WTC11 (cell line): ENCODE measurements at regions not wholly inside any gene's neighbourhood (a gene's known extent, or its start where the extent isn't known, plus 50 kb on each side); places are given as distances from the start of the nearest gene placed in this dataset.

ENCODE experiments used
- CTCF ChIP-seq: fragments of 200-600 bp; IDR thresholded peaks from 2 replicates; pipeline ENCODE4 v1.8.0; 2022; ENCODE audit warnings: antibody characterized with exemption
- NFYB ChIP-seq: sonication (generic); formaldehyde crosslinking; conservative IDR thresholded peaks from 2 replicates; pipeline ENCODE4 v1.8.0; 2022; ENCODE audit warnings: low read depth, missing genetic modification reagents
- USF2 ChIP-seq: sonication (generic); formaldehyde crosslinking; IDR thresholded peaks from 2 replicates; pipeline ENCODE4 v1.8.1; 2023; ENCODE audit warnings: mild to moderate bottlenecking, missing genetic modification reagents, moderate library complexity
- ZBTB21 ChIP-seq: sonication (generic); formaldehyde crosslinking; IDR thresholded peaks from 2 replicates; pipeline ENCODE4 v1.8.1; 2023; ENCODE audit warnings: mild to moderate bottlenecking, missing genetic modification reagents, borderline replicate concordance

- TF ChIP-seq CTCF: no peak
- TF ChIP-seq USF2: no peak
- TF ChIP-seq NFYB (CRISPR knock-in tag): no peak
- TF ChIP-seq ZBTB21 (CRISPR knock-in tag): no peak
These were observed 2189.6 kb downstream of the PCDH7 start for GRCh38 chr4:32909736-32910135.
